ENCODE measurements at regions not wholly inside any gene's neighbourhood (a gene's known extent, or its start where the extent isn't known, plus 50 kb on each side); places are given as distances from the start of the nearest gene placed in this dataset.

GRCh38 chr20:41984031-41984430 lies 365.9 kb upstream of the CHD6 start:
- no peaks in the 10 kb centered on the region for H3K36me3 Mint-ChIP-seq (ENCODE audit: insufficient read depth, unreplicated experiment)

GRCh38 chr20:41983159-41983558 lies 365.0 kb upstream of the CHD6 start:
- intact Hi-C loops (cut with micrococcal nuclease; ENCODE audit: unreplicated experiment) = no loop called here
- Mint-ChIP-seq H3K27ac (ENCODE audit: unreplicated experiment) (no peak overlapping the region), H3K4me1 (ENCODE audit: low read depth, unreplicated experiment) (no peaks in the 10 kb centered on the region), H3K36me3 (ENCODE audit: insufficient read depth, unreplicated experiment) (no peaks in the 10 kb centered on the region), H3K27me3 (ENCODE audit: unreplicated experiment) (no peaks in the 10 kb centered on the region), H3K4me3 (ENCODE audit: low read depth, unreplicated experiment) (no peak overlapping the region), H3K9me3 (ENCODE audit: low read depth, unreplicated experiment) (no peaks in the 10 kb centered on the region)
- no peak for DNase-seq
- CTCF ChIA-PET = interaction anchor here (0.5 kb wide), 1 partner anchor 1823 kb away, joined by 3 read pairs; no protein-coding TSS in a partner anchor
- no TSS peak for BruUV-seq (replicated peaks)
- no peak for TF ChIP-seq CTCF (IDR thresholded peaks at IDR 0.05; ENCODE audit: unreplicated experiment)

More at GRCh38 chr20:41984031-41984430, 365.9 kb upstream of the CHD6 start:
- CTCF ChIA-PET = no interaction called here
- Mint-ChIP-seq H3K27me3 (ENCODE audit: unreplicated experiment) (no peaks in the 10 kb centered on the region), H3K4me1 (ENCODE audit: low read depth, unreplicated experiment) (no peaks in the 10 kb centered on the region), H3K27ac (ENCODE audit: unreplicated experiment) (no peak overlapping the region), H3K4me3 (ENCODE audit: low read depth, unreplicated experiment) (no peak overlapping the region), H3K9me3 (ENCODE audit: low read depth, unreplicated experiment) (no peaks in the 10 kb centered on the region)
- no peak for TF ChIP-seq CTCF (IDR thresholded peaks at IDR 0.05; ENCODE audit: unreplicated experiment)
- no peak for DNase-seq
- intact Hi-C loops (cut with micrococcal nuclease; ENCODE audit: unreplicated experiment) = no loop called here
- no TSS peak for BruUV-seq (replicated peaks)

GRCh38 chr20:41981746-41982145 lies 363.6 kb upstream of the CHD6 start:
- no peak for DNase-seq
- no peak overlapping the region for H3K4me3 Mint-ChIP-seq (ENCODE audit: low read depth, unreplicated experiment)
- no peak overlapping the region for H3K27ac Mint-ChIP-seq (ENCODE audit: unreplicated experiment)
- H3K4me1 Mint-ChIP-seq (ENCODE audit: low read depth, unreplicated experiment) = no peaks in the 10 kb centered on the region
- H3K9me3 Mint-ChIP-seq (ENCODE audit: low read depth, unreplicated experiment) = no peaks in the 10 kb centered on the region
- BruUV-seq (replicated peaks) = no TSS peak
- no peaks in the 10 kb centered on the region for H3K27me3 Mint-ChIP-seq (ENCODE audit: unreplicated experiment)
- CTCF ChIA-PET = no interaction called here
- intact Hi-C loops (cut with micrococcal nuclease; ENCODE audit: unreplicated experiment) = no loop called here
- H3K36me3 Mint-ChIP-seq (ENCODE audit: insufficient read depth, unreplicated experiment) = no peaks in the 10 kb centered on the region
- TF ChIP-seq CTCF (IDR thresholded peaks at IDR 0.05; ENCODE audit: unreplicated experiment) = no peak

DNA sequence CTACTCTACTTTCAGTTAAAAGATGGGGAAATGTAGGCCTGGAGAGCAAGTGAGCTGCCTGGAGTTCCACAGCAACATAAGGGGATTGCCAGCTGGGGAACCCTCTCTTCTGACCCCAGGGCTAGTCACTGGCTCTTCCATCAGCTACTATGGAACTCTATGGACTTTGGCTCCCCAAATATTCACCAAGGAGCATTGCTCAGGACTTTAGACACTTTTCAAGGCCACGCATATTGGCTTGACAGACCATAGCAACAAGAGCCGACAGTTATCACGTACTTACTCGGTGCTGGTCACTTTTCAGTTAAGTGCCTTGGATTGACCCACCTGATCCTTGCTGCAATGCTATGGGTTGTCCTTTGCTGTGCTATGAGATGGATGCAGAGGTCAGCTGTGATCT lies 360.7 kb upstream of the CHD6 start:
- Mint-ChIP-seq H3K36me3 (ENCODE audit: insufficient read depth, unreplicated experiment) (no peaks in the 10 kb centered on the region), H3K4me3 (ENCODE audit: low read depth, unreplicated experiment) (no peak overlapping the region), H3K27ac (ENCODE audit: unreplicated experiment) (no peak overlapping the region), H3K27me3 (ENCODE audit: unreplicated experiment) (no peaks in the 10 kb centered on the region), H3K4me1 (ENCODE audit: low read depth, unreplicated experiment) (no peaks in the 10 kb centered on the region), H3K9me3 (ENCODE audit: low read depth, unreplicated experiment) (no peaks in the 10 kb centered on the region)
- no TSS peak for BruUV-seq (replicated peaks)
- intact Hi-C loops (cut with micrococcal nuclease; ENCODE audit: unreplicated experiment) = no loop called here
- TF ChIP-seq CTCF (IDR thresholded peaks at IDR 0.05; ENCODE audit: unreplicated experiment) = no peak
- DNase-seq = no peak
- CTCF ChIA-PET = no interaction called here

Data from Calu3 (cell line).